Umbilical cord (tissue), 1 donor: ENCODE measurements at regions not wholly inside any gene's neighbourhood (a gene's known extent, or its start where the extent isn't known, plus 50 kb on each side); places are given as distances from the start of the nearest gene placed in this dataset.

ENCODE experiments used
- DNase-seq: peaks from one replicate; pipeline ENCODE4 v3.0.0-alpha.2; 2015; ENCODE audit warnings: low spot score

- DNase-seq: no peak
Measured at GRCh38 chr14:98847521-98848468, 424.2 kb downstream of the BCL11B start.

- no peak for DNase-seq
Measured at GRCh38 chr14:98853063-98853729, 418.8 kb downstream of the BCL11B start.

GRCh38 chr14:98855926-98856715 lies 415.9 kb downstream of the BCL11B start:
- DNase-seq: no peak

- DNase-seq: no peak
Measured at GRCh38 chr14:98858158-98858557, 413.8 kb downstream of the BCL11B start.

- DNase-seq: no peak
Measured at GRCh38 chr14:98858561-98858960, 413.4 kb downstream of the BCL11B start.

GRCh38 chr14:98859301-98859700 lies 412.7 kb downstream of the BCL11B start:
- DNase-seq: no peak

- no peak for DNase-seq
Measured at GRCh38 chr14:98864211-98864610, 407.8 kb downstream of the BCL11B start.

- DNase-seq: no peak
Measured at GRCh38 chr14:98867146-98867545, 404.9 kb downstream of the BCL11B start.

- no peak for DNase-seq
Measured at GRCh38 chr14:98867726-98868125, 404.3 kb downstream of the BCL11B start.

GRCh38 chr14:98868866-98869265 lies 403.1 kb downstream of the BCL11B start:
- no peak for DNase-seq

- DNase-seq: no peak
Measured at GRCh38 chr14:98871796-98872195, 400.2 kb downstream of the BCL11B start.

GRCh38 chr14:98877065-98877464 lies 394.9 kb downstream of the BCL11B start:
- no peak for DNase-seq

- DNase-seq: no peak
Measured at GRCh38 chr14:98878282-98878681, 393.7 kb downstream of the BCL11B start.

GRCh38 chr14:98886982-98887381 lies 385.0 kb downstream of the BCL11B start:
- DNase-seq: no peak

- DNase-seq: no peak
Measured at GRCh38 chr14:98888281-98888680, 383.7 kb downstream of the BCL11B start.

GRCh38 chr14:98888927-98889835 lies 382.8 kb downstream of the BCL11B start:
- DNase-seq: no peak

GRCh38 chr14:98889836-98890185 lies 382.2 kb downstream of the BCL11B start:
- no peak for DNase-seq

- DNase-seq: peak; percentile 93
Measured at GRCh38 chr14:98890556-98891340, 381.2 kb downstream of the BCL11B start.

GRCh38 chr14:98893675-98894074 lies 378.3 kb downstream of the BCL11B start:
- DNase-seq: no peak

GRCh38 chr14:98894600-98894999 lies 377.4 kb downstream of the BCL11B start:
- no peak for DNase-seq
